Endodermal cell (in vitro differentiated cells): ENCODE measurements at regions not wholly inside any gene's neighbourhood (a gene's known extent, or its start where the extent isn't known, plus 50 kb on each side); places are given as distances from the start of the nearest gene placed in this dataset.

Experiments used
- DNase-seq: peaks from one replicate; pipeline ENCODE4 v3.0.0-alpha.2; 2017
- H3K27ac ChIP-seq: 2 replicates; pipeline ENCODE4 v1.5.1; 2013; ENCODE audit warnings: mild to moderate bottlenecking, low read depth, low read length, moderate library complexity
- H3K27me3 ChIP-seq: 2 replicates; pipeline ENCODE4 v1.6.1; 2013; ENCODE audit warnings: mild to moderate bottlenecking, low read length, moderate library complexity; ENCODE audit not compliant: insufficient read depth, control insufficient read depth, poor library complexity, severe bottlenecking
- H3K36me3 ChIP-seq: 2 replicates; pipeline ENCODE4 v1.7.0; 2013; ENCODE audit warnings: mild to moderate bottlenecking, low read length, moderate library complexity; ENCODE audit not compliant: control insufficient read depth, insufficient read depth
- H3K4me1 ChIP-seq: one replicate; pipeline ENCODE4 v1.7.0; 2013; ENCODE audit warnings: low read length; ENCODE audit not compliant: control insufficient read depth, insufficient read depth
- H3K4me3 ChIP-seq: 2 replicates; pipeline ENCODE4 v1.5.1; 2013; ENCODE audit warnings: mild to moderate bottlenecking, low read length, moderate library complexity
- H3K9ac ChIP-seq: 2 replicates; pipeline ENCODE4 v1.6.1; 2013; ENCODE audit warnings: mild to moderate bottlenecking, low read length, moderate library complexity; ENCODE audit not compliant: poor library complexity, severe bottlenecking; ENCODE audit errors: extremely low read depth
- H3K9me3 ChIP-seq: 2 replicates; pipeline ENCODE4 v1.6.1; 2013; ENCODE audit warnings: mild to moderate bottlenecking, low read length, moderate library complexity; ENCODE audit not compliant: control insufficient read depth
- H3K27ac Mint-ChIP-seq: 2 replicates; pipeline ENCODE4 v1.8.0; 2020; ENCODE audit warnings: mixed read lengths
- H3K27me3 Mint-ChIP-seq: 2 replicates; pipeline ENCODE4 v1.8.0; 2021; ENCODE audit warnings: mild to moderate bottlenecking, mixed read lengths; ENCODE audit not compliant: insufficient read depth
- H3K36me3 Mint-ChIP-seq: 2 replicates; pipeline ENCODE4 v1.8.0; 2020; ENCODE audit warnings: low read depth, mixed read lengths
- H3K4me1 Mint-ChIP-seq: 2 replicates; pipeline ENCODE4 v1.8.0; 2020; ENCODE audit warnings: mixed read lengths
- H3K4me3 Mint-ChIP-seq: 2 replicates; pipeline ENCODE4 v1.8.0; 2020; ENCODE audit warnings: mild to moderate bottlenecking, moderate library complexity, mixed read lengths
- H3K9me3 Mint-ChIP-seq: 2 replicates; pipeline ENCODE4 v1.8.0; 2020; ENCODE audit warnings: mild to moderate bottlenecking, mixed read lengths
- CTCF ChIP-seq: fragments of 200-600 bp; sonication (generic); conservative IDR thresholded peaks from 2 replicates; pipeline ENCODE4 v1.5.0; 2021; ENCODE audit warnings: antibody characterized with exemption, mild to moderate bottlenecking
- WGBS, 2 experiments: methylation state at CpG; one replicate each; pipeline versions ENCODE4 v1.1.5 to v1.1.7; 2013; ENCODE audit warnings: missing lambda C conversion rate in 2 of 2, mixed read lengths in 1 of 2; ENCODE audit not compliant: insufficient coverage in 1 of 2, insufficient read length in 1 of 2; 5-methylcytosine and 5-hydroxymethylcytosine counted together

DNA sequence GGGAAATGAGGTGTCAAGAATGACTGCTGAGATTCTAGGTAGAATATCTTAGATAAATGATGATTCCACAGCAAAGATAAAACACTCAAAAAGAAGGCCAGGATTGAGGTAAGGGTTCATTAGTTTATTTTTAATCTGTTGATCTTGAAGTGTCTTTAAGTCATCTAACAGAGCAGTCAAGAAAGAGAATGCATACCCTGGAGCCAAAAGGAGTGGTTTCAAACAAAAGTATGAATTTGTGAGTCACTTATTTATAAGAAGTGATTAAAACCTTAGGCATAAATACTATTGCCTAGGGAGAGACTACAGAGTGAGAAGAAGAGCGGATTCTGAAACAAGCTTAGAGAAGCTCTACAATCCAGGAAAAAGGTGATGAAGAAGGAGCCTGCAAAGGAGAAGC lies 541.0 kb downstream of the DTWD2 start:
- H3K4me1 Mint-ChIP-seq, result peaks cover 2% of the 10 kb centered on the region
- no peaks in the 10 kb centered on the region for H3K9me3 Mint-ChIP-seq
- no peaks in the 10 kb centered on the region for H3K27me3 ChIP-seq
- no peak for DNase-seq
- no peak overlapping the region for H3K27ac Mint-ChIP-seq
- no peaks in the 10 kb centered on the region for H3K4me1 ChIP-seq
- H3K27me3 Mint-ChIP-seq, result no peaks in the 10 kb centered on the region
- H3K27ac ChIP-seq, result no peak overlapping the region
- TF ChIP-seq CTCF, result no peak
- H3K9ac ChIP-seq, result no peak overlapping the region
- no peaks in the 10 kb centered on the region for H3K36me3 Mint-ChIP-seq
- no peaks in the 10 kb centered on the region for H3K36me3 ChIP-seq
- no peak overlapping the region for H3K4me3 Mint-ChIP-seq
- H3K4me3 ChIP-seq, result no peak overlapping the region
- WGBS, 2 experiments, result 95% methylated on average over 1 of the region's 1 CpG; no CpG with 5 or more reads in 1 of the 2 experiments
- H3K9me3 ChIP-seq, result no peaks in the 10 kb centered on the region

DNA sequence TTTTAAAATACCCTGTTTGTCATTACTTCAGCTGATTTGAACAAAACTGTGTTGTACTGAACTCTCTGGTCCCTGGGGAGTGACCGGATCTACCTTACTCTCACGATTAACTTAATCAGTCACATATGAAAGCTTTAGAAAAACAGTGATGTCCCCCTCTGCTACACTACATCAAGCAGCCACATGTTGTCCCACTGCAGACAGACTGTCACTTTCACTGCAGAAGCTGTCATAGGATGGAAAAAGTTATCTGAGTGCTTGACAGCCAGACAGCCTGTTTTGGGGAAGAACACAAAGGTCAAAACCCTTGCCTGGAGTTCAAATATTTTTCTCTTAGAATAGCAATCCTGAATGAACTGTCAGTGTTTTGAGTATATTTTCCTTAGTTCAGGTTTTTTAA lies 546.4 kb downstream of the DTWD2 start:
- Histone ChIP-seq H3K27me3 (no peaks in the 10 kb centered on the region), H3K27ac (no peak overlapping the region), H3K9ac (no peak overlapping the region), H3K4me1 (no peaks in the 10 kb centered on the region), H3K36me3 (no peaks in the 10 kb centered on the region), H3K4me3 (no peak overlapping the region), H3K9me3 (no peaks in the 10 kb centered on the region)
- Mint-ChIP-seq H3K36me3 (no peaks in the 10 kb centered on the region), H3K9me3 (no peaks in the 10 kb centered on the region), H3K4me1 (peaks cover 2% of the 10 kb centered on the region), H3K27ac (no peak overlapping the region), H3K4me3 (no peak overlapping the region), H3K27me3 (no peaks in the 10 kb centered on the region)
- no peak for TF ChIP-seq CTCF
- WGBS, 2 experiments, result 96% methylated on average over 2 of the region's 2 CpGs; no CpG with 5 or more reads in 1 of the 2 experiments
- DNase-seq, result no peak

DNA sequence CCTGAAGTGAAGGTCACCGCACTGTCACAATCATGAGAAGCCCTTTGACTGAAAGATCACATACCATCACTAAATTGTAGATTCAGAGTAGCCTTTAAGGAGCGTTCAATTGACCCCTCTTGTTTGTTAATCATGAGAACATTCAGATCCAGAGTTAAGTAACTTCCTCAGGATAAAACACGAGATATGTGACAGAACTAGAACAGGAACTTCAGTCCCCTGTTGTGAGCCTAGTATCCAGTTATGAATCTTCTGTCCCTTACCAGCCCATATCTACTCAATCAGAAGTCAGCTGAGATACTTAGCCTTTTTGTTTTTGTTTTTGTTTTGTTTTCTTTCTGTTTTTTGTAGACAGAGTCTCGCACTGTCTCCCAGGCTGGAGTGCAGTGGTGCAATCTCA lies 547.3 kb downstream of the DTWD2 start:
- Mint-ChIP-seq H3K27me3 (no peaks in the 10 kb centered on the region), H3K4me3 (no peak overlapping the region), H3K4me1 (peaks cover 2% of the 10 kb centered on the region), H3K27ac (no peak overlapping the region), H3K9me3 (no peaks in the 10 kb centered on the region), H3K36me3 (no peaks in the 10 kb centered on the region)
- Histone ChIP-seq H3K9ac (no peak overlapping the region), H3K4me3 (no peak overlapping the region), H3K27ac (no peak overlapping the region), H3K4me1 (no peaks in the 10 kb centered on the region), H3K36me3 (no peaks in the 10 kb centered on the region), H3K9me3 (no peaks in the 10 kb centered on the region), H3K27me3 (no peaks in the 10 kb centered on the region)
- WGBS, 2 experiments, result 88 to 89% methylated on average over 2 to 4 of the region's 4 CpGs
- DNase-seq, result no peak
- TF ChIP-seq CTCF, result no peak
